OCI-LY7 (cell line): ENCODE measurements at regions not wholly inside any gene's neighbourhood (a gene's known extent, or its start where the extent isn't known, plus 50 kb on each side); places are given as distances from the start of the nearest gene placed in this dataset.

ENCODE experiments used
- EZH2phosphoT487 ChIP-seq: fragments of 200-600 bp; sonication (generic); IDR thresholded peaks from 2 replicates; pipeline ENCODE4 v1.6.1; 2018; ENCODE audit warnings: low read depth, borderline replicate concordance, mild to moderate bottlenecking, mixed run types, antibody characterized with exemption, low read length, moderate library complexity, mixed read lengths
- TF ChIP-seq, protein P1 (sequence below): fragments of 200-600 bp; sonication (generic); conservative IDR thresholded peaks from 2 replicates; pipeline ENCODE4 v1.5.1; 2014; ENCODE audit warnings: mild to moderate bottlenecking, antibody characterized with exemption, low read length, moderate library complexity, mixed read lengths

DNA sequence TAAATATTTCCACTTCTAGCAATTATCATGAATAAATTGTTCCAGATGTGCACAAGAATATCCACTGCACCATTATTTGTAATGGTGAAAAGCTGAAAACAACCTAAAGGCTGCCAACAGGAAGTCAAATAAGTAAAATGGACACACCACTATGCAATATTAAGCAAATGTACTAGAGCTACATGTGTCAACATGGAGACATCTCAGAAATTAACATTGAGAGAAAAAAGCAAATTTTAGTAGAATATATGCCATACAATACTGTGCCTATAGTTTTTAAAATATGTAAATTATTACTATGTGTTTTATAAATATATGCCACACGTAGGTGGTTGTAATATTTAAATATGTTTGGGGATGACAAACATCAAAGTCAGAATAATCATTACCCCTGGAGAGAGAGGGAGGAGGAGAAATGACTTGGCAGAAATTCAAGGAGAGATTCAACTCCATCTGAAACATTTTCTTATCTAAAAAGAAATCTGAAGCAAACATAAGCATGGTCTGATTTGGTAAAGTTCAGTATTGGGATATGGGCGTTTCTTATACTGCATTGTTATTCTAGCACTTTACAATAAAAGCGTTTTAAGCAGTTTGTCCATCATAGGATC lies 475.5 kb downstream of the QKI start:
- TF ChIP-seq, protein P1, sequence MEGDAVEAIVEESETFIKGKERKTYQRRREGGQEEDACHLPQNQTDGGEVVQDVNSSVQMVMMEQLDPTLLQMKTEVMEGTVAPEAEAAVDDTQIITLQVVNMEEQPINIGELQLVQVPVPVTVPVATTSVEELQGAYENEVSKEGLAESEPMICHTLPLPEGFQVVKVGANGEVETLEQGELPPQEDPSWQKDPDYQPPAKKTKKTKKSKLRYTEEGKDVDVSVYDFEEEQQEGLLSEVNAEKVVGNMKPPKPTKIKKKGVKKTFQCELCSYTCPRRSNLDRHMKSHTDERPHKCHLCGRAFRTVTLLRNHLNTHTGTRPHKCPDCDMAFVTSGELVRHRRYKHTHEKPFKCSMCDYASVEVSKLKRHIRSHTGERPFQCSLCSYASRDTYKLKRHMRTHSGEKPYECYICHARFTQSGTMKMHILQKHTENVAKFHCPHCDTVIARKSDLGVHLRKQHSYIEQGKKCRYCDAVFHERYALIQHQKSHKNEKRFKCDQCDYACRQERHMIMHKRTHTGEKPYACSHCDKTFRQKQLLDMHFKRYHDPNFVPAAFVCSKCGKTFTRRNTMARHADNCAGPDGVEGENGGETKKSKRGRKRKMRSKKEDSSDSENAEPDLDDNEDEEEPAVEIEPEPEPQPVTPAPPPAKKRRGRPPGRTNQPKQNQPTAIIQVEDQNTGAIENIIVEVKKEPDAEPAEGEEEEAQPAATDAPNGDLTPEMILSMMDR = no peak
- TF ChIP-seq EZH2phosphoT487 = no peak
